GM12878 (cell line): ENCODE measurements at regions not wholly inside any gene's neighbourhood (a gene's known extent, or its start where the extent isn't known, plus 50 kb on each side); places are given as distances from the start of the nearest gene placed in this dataset.

Source experiments
- ATAC-seq: fragments of 200-7000 bp; cut with Tn5 transposase; 3 replicates; pipeline ENCODE4 v1.9.1; 2020; ENCODE audit warnings: mild to moderate bottlenecking, moderate library complexity
- BruUV-seq: library from RNA; stranded (reverse); fragments of 400-500 nt; replicated peaks from 2 replicates; lab custom pipeline; 2021; lab: Mats Ljungman, UMichigan
- CTCF ChIA-PET: fragments of 300-600 bp; sonication (Branson Sonifier 250); formaldehyde crosslinking; extraction: SDS; loops from one replicate; lab custom pipeline; 2021; ENCODE audit warnings: inconsistent platforms; lab: Yijun Ruan, JAX
- POLR2A ChIA-PET: fragments of 350-600 bp; formaldehyde crosslinking; extraction: SDS; loops from one replicate; lab custom pipeline; 2021; ENCODE audit warnings: inconsistent platforms; lab: Charles Lee
- RAD21 ChIA-PET: fragments of 300-600 bp; sonication (Branson Sonifier 250); formaldehyde crosslinking; loops from one replicate; lab custom pipeline; 2023; ENCODE audit warnings: antibody characterized with exemption; ENCODE audit not compliant: unreplicated experiment; lab: Charles Lee
- SMC1A ChIA-PET: fragments of 300-600 bp; sonication (Branson Sonifier 250); formaldehyde crosslinking; loops from one replicate; lab custom pipeline; 2023; ENCODE audit not compliant: unreplicated experiment, uncharacterized antibody; lab: Charles Lee
- DNase-seq: peaks from one replicate; pipeline ENCODE4 v3.0.0-alpha.2; 2011; ENCODE audit warnings: low read depth, low spot score
- FAIRE-seq: peaks from 3 replicates; lab custom pipeline; 2011; peaks lifted over from hg19 to GRCh38; lab: Jason Lieb, UNC
- H2AFZ ChIP-seq: 2 replicates; pipeline ENCODE4 v1.6.0; 2011; ENCODE audit warnings: low read depth, low read length, control low read depth; ENCODE audit not compliant: control insufficient read depth
- H3K27ac ChIP-seq: 2 replicates; pipeline ENCODE4 v1.5.1; 2011; ENCODE audit warnings: control low read depth; ENCODE audit not compliant: control insufficient read depth, insufficient read depth
- H3K27me3 ChIP-seq, 2 experiments: replicated peaks in 1 of 2; 2 replicates each; pipeline versions ENCODE4 v1.6.0 to v1.6.1; 2011; ENCODE audit warnings: low read length in 1 of 2; ENCODE audit not compliant: control insufficient read depth in 2 of 2, insufficient read depth in 2 of 2
- H3K36me3 ChIP-seq, 2 experiments: 2 replicates each; pipeline ENCODE4 v1.5.1; 2011; ENCODE audit warnings: low read length in 1 of 2; ENCODE audit not compliant: control insufficient read depth in 2 of 2, insufficient read depth in 2 of 2
- H3K4me1 ChIP-seq: 2 replicates; pipeline ENCODE4 v1.6.1; 2011; ENCODE audit warnings: mild to moderate bottlenecking, low read length, moderate library complexity, mixed read lengths; ENCODE audit not compliant: control insufficient read depth, insufficient read depth
- H3K4me2 ChIP-seq: 2 replicates; pipeline ENCODE4 v1.6.0; 2011; ENCODE audit warnings: control low read depth; ENCODE audit not compliant: control insufficient read depth, insufficient read depth
- H3K4me3 ChIP-seq: fragments of 200-600 bp; sonication (generic); 2 replicates; pipeline ENCODE4 v1.5.1; 2016
- H3K79me2 ChIP-seq: 2 replicates; pipeline ENCODE4 v1.6.0; 2011; ENCODE audit warnings: low read length; ENCODE audit not compliant: control insufficient read depth, insufficient read depth
- H3K9ac ChIP-seq: 2 replicates; pipeline ENCODE4 v1.8.0; 2011; ENCODE audit warnings: low read length, control low read depth, mixed read lengths; ENCODE audit not compliant: control insufficient read depth, insufficient read depth
- H3K9me3 ChIP-seq: replicated peaks from 3 replicates; pipeline ENCODE4 v1.5.1; 2011; ENCODE audit warnings: mild to moderate bottlenecking, low read length; ENCODE audit not compliant: control insufficient read depth, insufficient read depth
- H4K20me1 ChIP-seq: 2 replicates; pipeline ENCODE4 v1.6.0; 2011; ENCODE audit not compliant: control insufficient read depth, insufficient read depth
- CBX5 ChIP-seq: sonication (generic); IDR thresholded peaks from 2 replicates; pipeline ENCODE4 v1.6.1; 2016; ENCODE audit warnings: low read depth, moderate library complexity, mild to moderate bottlenecking, inconsistent platforms
- EGR1 ChIP-seq, 2 experiments: IDR thresholded peaks; 1 replicate in 1 of 2; 2 replicates in 1 of 2; pipeline ENCODE4 v1.6.1; 2011 to 2012; ENCODE audit warnings: low read depth in 2 of 2, low read length in 2 of 2, borderline replicate concordance in 1 of 2, mild to moderate bottlenecking in 1 of 2, moderate library complexity in 1 of 2
- MEF2A ChIP-seq: IDR thresholded peaks from 2 replicates; pipeline ENCODE4 v1.6.1; 2011; ENCODE audit warnings: low read depth, mild to moderate bottlenecking, low read length, moderate library complexity; ENCODE audit not compliant: insufficient read depth
- MYB ChIP-seq: fragments of 150-350 bp; IDR thresholded peaks from 2 replicates; pipeline ENCODE4 v1.6.1; 2014; ENCODE audit warnings: mild to moderate bottlenecking, low read depth, low read length, borderline replicate concordance
- NFYA ChIP-seq: IDR thresholded peaks from 2 replicates; pipeline ENCODE4 v1.6.1; 2011; ENCODE audit warnings: low read depth, mild to moderate bottlenecking, low read length, improper control_type of control experiment, borderline replicate concordance
- SRF ChIP-seq, 2 experiments: IDR thresholded peaks; 2 replicates each; pipeline ENCODE4 v1.6.1; 2011; ENCODE audit warnings: low read depth in 2 of 2, low read length in 2 of 2, mild to moderate bottlenecking in 1 of 2, moderate library complexity in 1 of 2
- TBL1XR1 ChIP-seq: IDR thresholded peaks from 2 replicates; pipeline ENCODE4 v1.6.1; 2012; ENCODE audit warnings: low read depth, low read length, improper control_type of control experiment
- WRNIP1 ChIP-seq: IDR thresholded peaks from 2 replicates; pipeline ENCODE4 v1.6.1; 2011; ENCODE audit warnings: low read depth, low read length, improper control_type of control experiment, borderline replicate concordance
- WGBS: methylation state at CpG from one replicate; pipeline ENCODE4 v1.1.6; 2016; ENCODE audit warnings: low lambda C conversion rate; ENCODE audit not compliant: insufficient replicate concordance, insufficient coverage; ENCODE audit errors: missing lambda C conversion rate; 5-methylcytosine and 5-hydroxymethylcytosine counted together
- in situ Hi-C: fragments of 300-500 bp; cut with MboI; formaldehyde crosslinking; loops from 9 replicates; pipeline ENCODE4 v1.14.3; 2018; ENCODE audit warnings: mixed read lengths
- intact Hi-C: fragments of 100-400 bp; cut with micrococcal nuclease; formaldehyde crosslinking; loops from one replicate; pipeline ENCODE4 v1.14.2; 2022; ENCODE audit not compliant: unreplicated experiment
- TF ChIP-seq, protein P1 (sequence below): IDR thresholded peaks from 2 replicates; pipeline ENCODE4 v1.6.1; 2012; ENCODE audit warnings: improper control_type of control experiment, low read depth, low read length; ENCODE audit not compliant: insufficient replicate concordance
- TF ChIP-seq, protein P2 (sequence below): fragments of 150-350 bp; IDR thresholded peaks from 2 replicates; pipeline ENCODE4 v1.6.1; 2016; ENCODE audit warnings: low read depth, low read length
- TF ChIP-seq, protein P3 (sequence below): IDR thresholded peaks from 2 replicates; pipeline ENCODE4 v1.6.1; 2011; ENCODE audit warnings: borderline replicate concordance, low read depth, mild to moderate bottlenecking, moderate library complexity, mixed read lengths, low read length; ENCODE audit not compliant: insufficient read depth; ENCODE audit errors: extremely low read length
- TF ChIP-seq, protein P4 (sequence below): fragments of 450-650 bp; IDR thresholded peaks from 2 replicates; pipeline ENCODE4 v1.6.1; 2018; ENCODE audit warnings: borderline replicate concordance, mild to moderate bottlenecking; ENCODE audit not compliant: partially characterized antibody

DNA sequence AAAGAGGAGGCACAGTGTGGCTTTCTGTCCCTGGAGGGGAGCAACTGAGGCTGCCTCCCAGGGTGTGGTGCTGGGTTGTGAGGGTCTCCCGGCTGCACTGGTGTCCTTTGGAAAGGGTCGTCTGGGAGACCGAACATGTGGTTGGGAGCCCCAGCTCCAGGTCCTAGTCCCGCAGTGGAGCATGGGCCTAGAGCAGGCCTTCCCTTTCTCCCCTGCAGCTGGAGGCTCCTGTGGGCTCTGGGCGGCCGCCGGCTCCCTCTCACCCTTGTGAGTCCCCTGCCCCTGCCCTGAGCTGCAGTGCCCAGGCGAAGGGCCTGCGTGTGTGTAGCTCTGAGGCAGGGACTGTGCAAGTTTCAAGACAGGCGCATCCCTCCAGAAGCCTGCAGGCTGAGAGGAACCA lies 1492.7 kb downstream of the BRD1 start:
- H3K4me3 ChIP-seq = no peak overlapping the region
- no peak overlapping the region for H3K4me2 ChIP-seq
- no peaks in the 10 kb centered on the region for H4K20me1 ChIP-seq
- BruUV-seq = no TSS peak
- H3K36me3 ChIP-seq = no peaks in the 10 kb centered on the region
- FAIRE-seq (no peak), DNase-seq (no peak), ATAC-seq (no peak)
- 60% methylated on average over 7 of the region's 10 CpGs for WGBS
- POLR2A ChIA-PET = no interaction called here
- no peaks in the 10 kb centered on the region for H3K79me2 ChIP-seq
- H2AFZ ChIP-seq = no peak overlapping the region
- RAD21 ChIA-PET = no interaction called here
- in situ Hi-C loops (no loop called here), intact Hi-C loops (no loop called here)
- no peak overlapping the region for H3K9ac ChIP-seq
- H3K9me3 ChIP-seq = peaks cover 1% of the 10 kb centered on the region; the same call in 1 of the 3 replicates
- H3K4me1 ChIP-seq = no peaks in the 10 kb centered on the region
- SMC1A ChIA-PET = interaction anchor here (0.6 kb wide), 1 partner anchor 41 kb away, joined by 3 read pairs; no protein-coding TSS in a partner anchor
- CTCF ChIA-PET = no interaction called here
- H3K27me3 ChIP-seq = no peaks in the 10 kb centered on the region
- H3K27ac ChIP-seq = no peak overlapping the region
- TF ChIP-seq EGR1 (IDR thresholded peaks at IDR 0.05; ENCODE audit: borderline replicate concordance in 1 of 2, low read depth in 2 of 2, low read length in 2 of 2) (no peak), MYB (no peak), MEF2A (no peak), SRF (IDR thresholded peaks at IDR 0.05; ENCODE audit: low read depth in 2 of 2, low read length in 2 of 2) (no peak), CBX5 (no peak), TBL1XR1 (no peak), WRNIP1 (no peak), NFYA (no peak)
- TF ChIP-seq, protein P1, sequence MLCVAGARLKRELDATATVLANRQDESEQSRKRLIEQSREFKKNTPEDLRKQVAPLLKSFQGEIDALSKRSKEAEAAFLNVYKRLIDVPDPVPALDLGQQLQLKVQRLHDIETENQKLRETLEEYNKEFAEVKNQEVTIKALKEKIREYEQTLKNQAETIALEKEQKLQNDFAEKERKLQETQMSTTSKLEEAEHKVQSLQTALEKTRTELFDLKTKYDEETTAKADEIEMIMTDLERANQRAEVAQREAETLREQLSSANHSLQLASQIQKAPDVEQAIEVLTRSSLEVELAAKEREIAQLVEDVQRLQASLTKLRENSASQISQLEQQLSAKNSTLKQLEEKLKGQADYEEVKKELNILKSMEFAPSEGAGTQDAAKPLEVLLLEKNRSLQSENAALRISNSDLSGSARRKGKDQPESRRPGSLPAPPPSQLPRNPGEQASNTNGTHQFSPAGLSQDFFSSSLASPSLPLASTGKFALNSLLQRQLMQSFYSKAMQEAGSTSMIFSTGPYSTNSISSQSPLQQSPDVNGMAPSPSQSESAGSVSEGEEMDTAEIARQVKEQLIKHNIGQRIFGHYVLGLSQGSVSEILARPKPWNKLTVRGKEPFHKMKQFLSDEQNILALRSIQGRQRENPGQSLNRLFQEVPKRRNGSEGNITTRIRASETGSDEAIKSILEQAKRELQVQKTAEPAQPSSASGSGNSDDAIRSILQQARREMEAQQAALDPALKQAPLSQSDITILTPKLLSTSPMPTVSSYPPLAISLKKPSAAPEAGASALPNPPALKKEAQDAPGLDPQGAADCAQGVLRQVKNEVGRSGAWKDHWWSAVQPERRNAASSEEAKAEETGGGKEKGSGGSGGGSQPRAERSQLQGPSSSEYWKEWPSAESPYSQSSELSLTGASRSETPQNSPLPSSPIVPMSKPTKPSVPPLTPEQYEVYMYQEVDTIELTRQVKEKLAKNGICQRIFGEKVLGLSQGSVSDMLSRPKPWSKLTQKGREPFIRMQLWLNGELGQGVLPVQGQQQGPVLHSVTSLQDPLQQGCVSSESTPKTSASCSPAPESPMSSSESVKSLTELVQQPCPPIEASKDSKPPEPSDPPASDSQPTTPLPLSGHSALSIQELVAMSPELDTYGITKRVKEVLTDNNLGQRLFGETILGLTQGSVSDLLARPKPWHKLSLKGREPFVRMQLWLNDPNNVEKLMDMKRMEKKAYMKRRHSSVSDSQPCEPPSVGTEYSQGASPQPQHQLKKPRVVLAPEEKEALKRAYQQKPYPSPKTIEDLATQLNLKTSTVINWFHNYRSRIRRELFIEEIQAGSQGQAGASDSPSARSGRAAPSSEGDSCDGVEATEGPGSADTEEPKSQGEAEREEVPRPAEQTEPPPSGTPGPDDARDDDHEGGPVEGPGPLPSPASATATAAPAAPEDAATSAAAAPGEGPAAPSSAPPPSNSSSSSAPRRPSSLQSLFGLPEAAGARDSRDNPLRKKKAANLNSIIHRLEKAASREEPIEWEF = no peak
- TF ChIP-seq, protein P2, sequence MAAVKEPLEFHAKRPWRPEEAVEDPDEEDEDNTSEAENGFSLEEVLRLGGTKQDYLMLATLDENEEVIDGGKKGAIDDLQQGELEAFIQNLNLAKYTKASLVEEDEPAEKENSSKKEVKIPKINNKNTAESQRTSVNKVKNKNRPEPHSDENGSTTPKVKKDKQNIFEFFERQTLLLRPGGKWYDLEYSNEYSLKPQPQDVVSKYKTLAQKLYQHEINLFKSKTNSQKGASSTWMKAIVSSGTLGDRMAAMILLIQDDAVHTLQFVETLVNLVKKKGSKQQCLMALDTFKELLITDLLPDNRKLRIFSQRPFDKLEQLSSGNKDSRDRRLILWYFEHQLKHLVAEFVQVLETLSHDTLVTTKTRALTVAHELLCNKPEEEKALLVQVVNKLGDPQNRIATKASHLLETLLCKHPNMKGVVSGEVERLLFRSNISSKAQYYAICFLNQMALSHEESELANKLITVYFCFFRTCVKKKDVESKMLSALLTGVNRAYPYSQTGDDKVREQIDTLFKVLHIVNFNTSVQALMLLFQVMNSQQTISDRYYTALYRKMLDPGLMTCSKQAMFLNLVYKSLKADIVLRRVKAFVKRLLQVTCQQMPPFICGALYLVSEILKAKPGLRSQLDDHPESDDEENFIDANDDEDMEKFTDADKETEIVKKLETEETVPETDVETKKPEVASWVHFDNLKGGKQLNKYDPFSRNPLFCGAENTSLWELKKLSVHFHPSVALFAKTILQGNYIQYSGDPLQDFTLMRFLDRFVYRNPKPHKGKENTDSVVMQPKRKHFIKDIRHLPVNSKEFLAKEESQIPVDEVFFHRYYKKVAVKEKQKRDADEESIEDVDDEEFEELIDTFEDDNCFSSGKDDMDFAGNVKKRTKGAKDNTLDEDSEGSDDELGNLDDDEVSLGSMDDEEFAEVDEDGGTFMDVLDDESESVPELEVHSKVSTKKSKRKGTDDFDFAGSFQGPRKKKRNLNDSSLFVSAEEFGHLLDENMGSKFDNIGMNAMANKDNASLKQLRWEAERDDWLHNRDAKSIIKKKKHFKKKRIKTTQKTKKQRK = no peak
- TF ChIP-seq, protein P3, sequence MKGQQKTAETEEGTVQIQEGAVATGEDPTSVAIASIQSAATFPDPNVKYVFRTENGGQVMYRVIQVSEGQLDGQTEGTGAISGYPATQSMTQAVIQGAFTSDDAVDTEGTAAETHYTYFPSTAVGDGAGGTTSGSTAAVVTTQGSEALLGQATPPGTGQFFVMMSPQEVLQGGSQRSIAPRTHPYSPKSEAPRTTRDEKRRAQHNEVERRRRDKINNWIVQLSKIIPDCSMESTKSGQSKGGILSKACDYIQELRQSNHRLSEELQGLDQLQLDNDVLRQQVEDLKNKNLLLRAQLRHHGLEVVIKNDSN = no peak
- TF ChIP-seq, protein P4, sequence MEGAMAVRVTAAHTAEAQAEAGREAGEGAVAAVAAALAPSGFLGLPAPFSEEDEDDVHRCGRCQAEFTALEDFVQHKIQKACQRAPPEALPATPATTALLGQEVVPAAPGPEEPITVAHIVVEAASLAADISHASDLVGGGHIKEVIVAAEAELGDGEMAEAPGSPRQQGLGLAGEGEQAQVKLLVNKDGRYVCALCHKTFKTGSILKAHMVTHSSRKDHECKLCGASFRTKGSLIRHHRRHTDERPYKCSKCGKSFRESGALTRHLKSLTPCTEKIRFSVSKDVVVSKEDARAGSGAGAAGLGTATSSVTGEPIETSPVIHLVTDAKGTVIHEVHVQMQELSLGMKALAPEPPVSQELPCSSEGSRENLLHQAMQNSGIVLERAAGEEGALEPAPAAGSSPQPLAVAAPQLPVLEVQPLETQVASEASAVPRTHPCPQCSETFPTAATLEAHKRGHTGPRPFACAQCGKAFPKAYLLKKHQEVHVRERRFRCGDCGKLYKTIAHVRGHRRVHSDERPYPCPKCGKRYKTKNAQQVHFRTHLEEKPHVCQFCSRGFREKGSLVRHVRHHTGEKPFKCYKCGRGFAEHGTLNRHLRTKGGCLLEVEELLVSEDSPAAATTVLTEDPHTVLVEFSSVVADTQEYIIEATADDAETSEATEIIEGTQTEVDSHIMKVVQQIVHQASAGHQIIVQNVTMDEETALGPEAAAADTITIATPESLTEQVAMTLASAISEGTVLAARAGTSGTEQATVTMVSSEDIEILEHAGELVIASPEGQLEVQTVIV = no peak
